Left hindlimb (tissue), 1 donor: ENCODE measurements at regions not wholly inside any gene's neighbourhood (a gene's known extent, or its start where the extent isn't known, plus 50 kb on each side); places are given as distances from the start of the nearest gene placed in this dataset.

Experiments
- DNase-seq: peaks from one replicate; pipeline ENCODE4 v3.0.0-alpha.2; 2018

- no peak for DNase-seq
Measured at GRCh38 chr7:12947465-12947864, 260.0 kb downstream of the ARL4A start.

DNA sequence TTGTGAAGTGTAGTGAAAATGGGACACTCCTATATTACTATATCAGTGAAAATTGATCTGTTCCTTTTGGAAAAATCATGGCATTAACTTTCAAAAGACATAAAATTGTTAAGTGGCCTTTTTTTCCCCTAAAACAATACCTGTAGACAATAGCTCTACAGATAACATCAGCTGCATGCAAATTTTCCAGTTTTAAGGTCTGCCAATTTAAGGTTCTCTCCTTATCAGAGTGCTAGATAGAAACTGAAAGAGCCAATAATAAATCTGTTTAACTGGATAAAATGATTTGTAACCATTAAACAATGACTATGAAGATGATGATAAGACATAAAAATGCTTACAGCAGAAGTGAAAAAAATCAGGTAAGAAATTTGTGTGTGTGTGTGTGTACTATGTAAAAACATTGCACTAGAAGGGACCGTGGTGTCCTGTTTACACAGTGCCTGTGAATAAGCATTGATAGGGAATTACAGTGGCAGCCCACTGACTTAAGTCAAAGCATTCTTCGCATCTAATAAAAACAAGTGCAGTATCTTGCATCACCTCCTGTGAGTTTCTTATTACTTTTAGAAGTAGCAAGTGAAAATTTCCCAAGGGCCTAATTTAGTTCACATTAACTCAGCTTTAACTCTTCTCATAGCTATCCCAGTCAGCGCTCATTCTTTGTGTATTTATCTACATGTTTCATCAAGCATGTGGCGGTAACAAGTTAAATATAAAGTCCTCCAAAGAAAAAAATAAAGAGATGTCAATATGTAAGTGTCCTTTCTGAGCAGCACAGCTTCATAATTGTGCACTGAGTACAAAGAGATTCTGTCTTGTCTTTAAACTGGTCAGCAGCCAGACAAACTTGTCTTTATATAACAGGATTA lies 261.9 kb downstream of the ARL4A start:
- no peak for DNase-seq

GRCh38 chr7:12951397-12951801 lies 264.0 kb downstream of the ARL4A start:
- DNase-seq, result no peak

DNA sequence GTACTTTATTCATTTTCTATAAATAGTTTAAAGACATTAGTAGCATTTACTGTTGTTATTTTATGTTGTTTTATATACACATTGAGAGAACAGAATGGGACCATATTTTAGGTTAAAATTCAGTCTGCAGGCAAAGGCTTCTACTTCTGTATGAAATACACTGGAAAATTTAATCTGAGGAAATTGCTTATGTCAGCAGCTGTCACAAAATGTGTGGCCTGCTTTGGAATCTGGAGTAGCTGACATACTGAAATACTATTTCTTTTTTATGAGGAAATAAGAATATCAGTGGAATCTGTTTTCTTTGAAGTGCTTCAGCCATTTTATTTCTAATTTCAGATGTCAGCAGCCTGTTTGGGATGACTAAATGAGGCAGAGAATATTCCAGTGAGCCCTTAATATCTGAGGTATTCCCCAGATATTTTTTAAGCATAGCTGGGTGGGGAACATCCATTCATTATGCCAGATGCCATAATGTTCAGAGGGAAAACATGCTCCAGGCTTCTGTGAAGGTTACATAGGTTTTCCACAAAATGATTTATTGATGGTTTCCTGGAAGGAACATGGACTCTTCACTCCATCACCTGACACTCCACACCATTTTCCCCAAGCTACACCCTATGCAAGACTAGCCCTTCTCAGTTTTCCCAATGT lies 267.1 kb downstream of the ARL4A start:
- no peak for DNase-seq

- no peak for DNase-seq
Measured at GRCh38 chr7:12957487-12957886, 270.1 kb downstream of the ARL4A start.

- no peak for DNase-seq
Measured at GRCh38 chr7:12961910-12962480, 274.6 kb downstream of the ARL4A start.

DNA sequence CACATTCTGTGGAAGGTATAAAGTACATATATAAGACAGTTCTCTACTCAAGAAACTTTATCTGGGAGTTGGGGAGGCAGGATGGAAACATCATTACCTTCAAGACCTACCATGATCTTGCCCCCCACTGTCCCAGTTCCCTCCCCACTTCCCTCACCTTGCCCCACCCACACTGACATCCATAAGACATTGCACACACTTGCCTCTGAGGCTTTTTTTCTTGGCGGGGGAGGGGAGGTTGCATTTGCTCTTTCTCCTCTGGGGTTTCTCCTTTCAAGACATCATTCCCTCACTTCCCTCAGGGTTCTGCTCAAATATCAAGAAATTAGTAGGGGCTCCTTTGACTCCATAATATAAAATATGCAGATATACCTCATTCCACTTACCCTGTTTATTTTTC lies 276.0 kb downstream of the ARL4A start:
- DNase-seq, result no peak

- no peak for DNase-seq
Measured at GRCh38 chr7:12964836-12965235, 277.4 kb downstream of the ARL4A start.

GRCh38 chr7:12965767-12966166 lies 278.3 kb downstream of the ARL4A start:
- DNase-seq, result no peak

GRCh38 chr7:12967322-12967721 lies 279.9 kb downstream of the ARL4A start:
- DNase-seq, result no peak

- no peak for DNase-seq
Measured at GRCh38 chr7:12968836-12969422, 281.5 kb downstream of the ARL4A start.

DNA sequence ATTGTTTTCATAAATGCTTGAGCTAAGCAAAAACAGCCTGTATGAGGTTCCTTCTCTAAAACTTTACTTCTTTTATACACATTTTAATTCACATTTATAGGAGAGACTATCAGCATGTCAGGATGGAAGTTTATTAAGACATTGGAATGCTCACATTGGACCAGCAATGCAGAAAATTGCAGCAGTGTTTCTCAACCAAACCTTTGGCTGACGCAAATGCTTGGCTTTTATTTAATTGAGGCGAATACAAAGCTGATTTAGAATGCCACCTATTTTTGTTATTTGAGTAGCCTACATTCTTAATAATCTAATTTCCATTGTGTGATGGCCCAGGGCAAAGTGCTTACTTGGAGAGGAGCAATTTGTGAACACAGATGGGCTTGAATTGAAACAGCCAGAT lies 283.2 kb downstream of the ARL4A start:
- DNase-seq, result no peak

DNA sequence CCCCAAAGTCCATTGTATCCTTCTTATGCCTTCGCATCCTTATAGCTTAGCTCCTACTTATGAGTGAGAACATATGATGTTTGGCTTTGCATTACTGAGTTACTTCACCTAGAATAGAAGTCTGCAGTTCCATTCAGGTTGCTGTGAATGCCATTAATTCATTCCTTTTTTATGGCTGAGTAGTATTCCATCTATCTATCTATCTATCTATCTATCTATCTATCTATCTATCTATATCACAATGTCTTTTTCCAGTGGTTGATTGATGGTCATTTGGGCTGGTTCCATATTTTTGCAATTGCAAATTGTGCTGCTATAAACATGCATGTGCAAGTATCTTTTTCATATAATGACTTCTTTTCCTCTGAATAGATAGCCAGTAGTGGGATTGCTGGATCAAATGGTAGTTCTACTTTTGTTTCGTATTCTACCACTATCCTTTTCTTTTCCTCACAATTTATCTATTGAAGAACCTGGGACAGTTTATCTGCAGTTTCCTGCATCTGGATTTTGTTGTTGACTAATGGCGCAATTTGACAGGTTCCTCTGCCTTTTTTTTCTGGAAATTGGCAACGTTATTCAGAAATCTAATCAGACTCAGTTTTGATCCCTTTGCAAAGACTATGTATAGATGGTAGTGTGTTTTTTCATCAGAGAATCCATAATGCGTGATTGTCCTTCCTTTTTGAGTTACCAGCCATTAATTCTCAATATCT lies 287.2 kb downstream of the ARL4A start:
- no peak for DNase-seq

- no peak for DNase-seq
Measured at GRCh38 chr7:12975412-12975811, 288.0 kb downstream of the ARL4A start.

DNA sequence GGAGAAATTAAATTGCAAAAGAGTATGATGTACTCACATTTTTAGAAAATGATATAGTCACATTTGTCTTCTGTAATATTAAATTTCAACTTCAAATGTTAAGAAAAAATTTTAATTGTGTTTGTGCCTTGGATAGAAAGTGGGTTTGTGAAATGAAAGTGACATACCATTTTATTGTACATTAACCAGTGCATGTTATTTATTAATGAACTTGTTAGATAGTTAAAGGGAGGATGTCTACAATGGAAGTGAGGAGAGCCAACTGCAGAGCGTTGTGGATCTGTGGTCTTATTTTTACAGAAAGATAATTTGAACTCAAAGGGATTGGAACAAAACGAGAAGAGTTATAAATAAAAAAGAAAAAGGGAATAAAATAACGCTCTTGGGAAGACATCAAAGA lies 291.7 kb downstream of the ARL4A start:
- DNase-seq, result no peak

DNA sequence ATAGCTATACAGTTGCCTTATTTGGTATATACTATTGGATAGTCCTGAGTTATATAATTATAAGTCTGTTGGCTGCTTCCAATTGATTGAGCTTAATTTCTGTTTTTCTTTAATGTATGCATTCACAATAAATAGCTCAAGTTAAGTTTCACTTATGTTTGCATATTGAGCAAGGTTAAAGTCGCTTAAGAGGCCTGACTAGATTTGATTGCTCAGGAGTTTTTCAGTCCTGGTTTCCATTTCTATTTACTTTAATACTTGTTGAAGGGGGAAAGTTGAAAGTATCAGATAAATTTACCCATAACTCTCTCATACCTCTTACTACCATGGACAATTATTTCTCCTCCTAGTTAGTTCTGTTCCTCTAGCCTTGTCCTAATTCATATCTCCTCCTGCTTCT lies 294.7 kb downstream of the ARL4A start:
- DNase-seq, result no peak

DNA sequence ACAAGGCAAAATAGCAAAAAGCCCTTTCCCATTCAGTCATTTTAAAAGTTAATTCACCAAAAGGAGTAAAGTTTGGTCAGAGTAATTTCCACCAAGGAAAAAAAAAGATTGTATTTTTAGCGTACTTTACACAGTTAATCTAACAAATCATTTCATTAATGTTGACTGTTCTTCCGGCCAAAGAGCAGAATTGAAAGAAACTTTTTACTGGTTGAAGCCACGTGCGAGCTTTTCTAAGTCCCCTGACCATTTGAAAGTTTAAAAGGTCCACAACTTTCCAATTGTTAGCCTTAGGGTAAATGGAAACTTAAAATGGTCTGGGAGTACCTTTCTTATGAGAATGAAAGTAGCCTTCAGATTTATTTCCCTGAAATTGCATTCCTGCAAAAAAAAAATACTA lies 296.7 kb downstream of the ARL4A start:
- DNase-seq, result no peak

- DNase-seq, result no peak
Measured at GRCh38 chr7:12985228-12985627, 297.8 kb downstream of the ARL4A start.

DNA sequence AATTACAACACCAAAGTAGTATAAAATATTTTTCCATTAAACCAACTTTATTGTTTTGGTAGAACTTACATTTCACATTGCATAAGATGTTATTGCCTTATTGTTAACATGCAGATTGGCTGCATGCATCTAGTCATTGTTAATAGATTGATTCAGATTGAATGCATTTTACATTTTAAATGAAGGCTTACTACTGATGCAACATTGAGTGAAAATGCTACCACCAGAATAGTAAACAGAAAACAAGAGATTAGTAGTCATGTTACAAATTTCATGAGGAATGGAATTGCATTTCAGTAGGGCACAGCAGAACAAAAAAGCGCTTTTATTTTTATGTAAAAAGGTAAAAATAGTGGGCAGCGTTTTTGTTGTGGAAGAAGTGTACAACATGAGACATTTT lies 298.3 kb downstream of the ARL4A start:
- no peak for DNase-seq

- DNase-seq, result no peak
Measured at GRCh38 chr7:12987238-12987637, 299.8 kb downstream of the ARL4A start.

DNA sequence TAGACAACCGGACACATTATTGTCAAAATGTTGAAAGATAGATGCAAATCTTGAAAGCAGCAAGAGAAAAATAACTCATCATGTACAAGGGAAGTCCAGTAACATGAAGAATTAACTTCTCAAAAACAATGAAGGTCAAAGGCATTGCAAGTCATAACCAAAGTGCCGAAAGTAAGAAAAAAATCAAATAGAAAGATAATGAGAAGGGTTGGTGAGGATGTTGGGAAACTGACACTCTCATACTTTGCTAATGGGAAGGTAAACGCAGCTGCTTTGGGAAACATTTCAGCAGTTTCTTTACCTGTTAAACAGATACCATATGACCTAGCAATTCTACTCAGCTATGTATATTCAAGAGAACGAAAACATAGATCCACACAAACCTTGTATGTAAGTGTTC lies 303.0 kb downstream of the ARL4A start:
- no peak for DNase-seq

DNA sequence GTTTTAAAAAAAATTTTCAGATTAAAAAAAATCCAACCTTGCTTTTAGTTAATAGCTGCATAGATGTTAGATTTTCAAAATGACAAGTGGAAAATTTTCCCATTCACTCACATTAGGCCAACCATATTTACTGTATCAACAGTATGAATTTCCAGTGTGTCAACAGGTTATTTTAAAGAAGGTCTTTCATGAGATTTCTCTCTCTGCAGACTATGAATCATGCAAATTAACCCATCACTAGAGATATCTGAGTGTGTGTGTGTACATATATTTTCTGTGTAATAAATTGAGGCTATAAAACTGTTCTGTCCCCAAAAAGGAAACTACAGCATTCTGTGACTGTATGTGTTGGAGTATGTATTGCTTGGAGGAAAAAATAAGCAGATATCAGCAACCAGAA lies 305.6 kb downstream of the ARL4A start:
- no peak for DNase-seq

DNA sequence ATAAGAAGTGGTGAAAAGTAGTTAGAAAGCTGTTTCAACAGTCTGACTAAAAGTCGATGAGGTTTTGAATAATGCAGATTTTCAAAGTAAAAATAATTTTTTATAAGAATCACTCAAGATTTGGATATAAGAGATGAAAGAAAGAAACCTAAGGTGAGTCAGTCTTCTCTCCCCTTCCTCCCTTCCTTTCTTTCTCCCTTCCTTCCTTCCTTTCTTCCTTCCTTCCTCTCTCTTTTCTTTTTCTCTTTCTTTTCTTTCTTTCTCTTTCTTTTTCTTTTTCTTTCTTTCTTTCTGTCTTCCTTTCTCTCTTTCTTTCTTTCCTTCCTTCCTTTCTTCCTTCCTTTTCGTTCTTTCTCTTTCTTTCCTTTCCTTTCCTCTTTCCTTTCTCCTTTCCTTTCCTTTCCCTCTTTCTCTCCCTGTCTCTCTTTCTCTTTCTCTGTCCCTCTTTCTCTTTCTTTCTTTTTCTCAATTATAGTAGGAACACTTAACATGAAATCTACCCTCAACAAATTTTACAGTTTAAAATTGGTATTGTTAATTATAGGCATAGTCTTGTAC lies 308.6 kb downstream of the ARL4A start:
- DNase-seq, result no peak
